ENCODE measurements at regions not wholly inside any gene's neighbourhood (a gene's known extent, or its start where the extent isn't known, plus 50 kb on each side); places are given as distances from the start of the nearest gene placed in this dataset.
"Not testable (repeated sequence)": the region's sequence is repeated elsewhere in the genome, so short reads cannot be mapped to it uniquely, and the experiment has no call there.

DNA sequence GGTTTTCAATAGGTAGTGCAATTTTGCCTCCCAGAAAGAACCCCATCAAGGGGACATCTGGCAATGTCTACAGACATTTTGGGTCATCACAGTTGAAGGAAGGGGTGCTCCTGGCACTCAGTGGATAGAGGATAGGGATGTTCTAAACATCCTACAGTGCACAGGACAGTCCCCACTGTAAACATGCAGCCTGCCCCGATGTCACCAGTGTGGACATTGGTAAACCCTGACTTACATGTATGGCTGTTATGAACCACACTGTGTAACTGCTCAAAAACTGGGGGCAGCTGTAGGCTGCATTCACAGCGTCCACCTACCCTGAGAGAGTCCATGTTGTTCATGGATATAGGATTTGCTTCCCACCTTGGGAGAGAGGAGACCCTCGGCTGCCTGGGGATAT is 79.3 kb upstream of the FOXQ1 start:
- in situ Hi-C loops (cut with MboI; ENCODE audit: low pct_unique_long_range_greater_than_20kb, low sequenced_read_pairs): no loop called here
- DNase-seq: no peak

DNA sequence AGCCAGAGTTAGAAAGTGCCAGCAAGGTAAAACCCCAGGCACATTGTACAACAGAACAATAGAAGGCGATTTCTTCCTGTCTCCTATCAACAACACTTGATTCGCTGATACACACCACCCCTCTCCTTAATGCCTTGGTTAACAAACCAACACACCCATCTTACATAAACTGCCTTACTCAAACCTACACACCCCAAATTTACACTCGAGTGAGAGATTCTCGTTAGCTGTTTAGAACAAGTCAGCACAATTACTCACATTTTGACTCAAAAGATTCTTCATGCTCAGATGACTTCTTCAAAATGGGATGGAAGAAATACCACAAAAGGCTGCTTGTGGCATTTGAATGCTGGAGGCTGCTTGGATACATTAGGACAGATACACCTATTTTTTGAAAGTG is 80.0 kb upstream of the FOXQ1 start:
- in situ Hi-C loops (cut with MboI; ENCODE audit: low pct_unique_long_range_greater_than_20kb, low sequenced_read_pairs): no loop called here
- no peak for DNase-seq

DNA sequence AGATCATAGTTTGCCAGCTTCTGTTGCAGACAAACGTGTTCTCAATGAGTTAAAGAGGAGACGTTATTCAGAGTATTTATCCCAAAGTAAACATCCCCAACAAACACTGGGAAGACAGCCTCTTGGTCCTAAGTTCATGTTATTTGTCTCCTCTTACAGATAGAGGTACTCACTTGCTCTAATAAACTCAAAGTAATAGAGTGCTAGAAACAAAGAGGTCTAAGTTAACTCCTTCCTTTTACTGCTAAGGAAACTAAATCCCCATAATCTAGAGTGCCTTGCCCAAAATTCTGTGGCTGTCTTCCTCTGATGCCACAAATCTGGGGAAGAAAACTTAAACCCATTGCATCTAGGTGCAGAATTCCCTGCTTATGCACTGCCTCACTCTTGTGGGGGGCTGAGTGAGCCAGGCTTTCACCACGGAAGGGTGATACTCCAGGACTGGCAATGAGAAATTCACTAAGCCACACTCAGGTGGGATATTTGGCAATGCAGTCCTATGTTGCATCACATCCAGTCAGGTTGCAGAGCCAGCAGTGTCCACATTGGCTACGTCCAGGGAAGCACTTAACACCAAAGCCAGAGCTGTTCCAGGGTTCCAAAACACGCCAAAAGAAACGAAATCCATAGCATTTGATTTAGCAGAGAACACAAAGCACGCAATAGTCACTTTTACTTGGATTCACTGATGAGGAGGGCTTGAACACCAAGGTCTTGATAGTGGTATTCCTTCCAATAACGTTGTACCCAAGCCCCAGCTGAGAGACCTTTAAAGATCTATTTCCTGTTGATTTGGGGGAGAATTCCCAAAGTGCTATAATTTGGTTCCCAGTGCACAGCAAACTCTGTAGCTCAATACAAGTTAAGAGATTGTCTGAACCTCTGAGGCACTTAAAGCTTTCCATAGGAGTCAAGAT is 81.0 kb upstream of the FOXQ1 start:
- in situ Hi-C loops (cut with MboI; ENCODE audit: low pct_unique_long_range_greater_than_20kb, low sequenced_read_pairs): no loop called here
- DNase-seq: no peak

DNA sequence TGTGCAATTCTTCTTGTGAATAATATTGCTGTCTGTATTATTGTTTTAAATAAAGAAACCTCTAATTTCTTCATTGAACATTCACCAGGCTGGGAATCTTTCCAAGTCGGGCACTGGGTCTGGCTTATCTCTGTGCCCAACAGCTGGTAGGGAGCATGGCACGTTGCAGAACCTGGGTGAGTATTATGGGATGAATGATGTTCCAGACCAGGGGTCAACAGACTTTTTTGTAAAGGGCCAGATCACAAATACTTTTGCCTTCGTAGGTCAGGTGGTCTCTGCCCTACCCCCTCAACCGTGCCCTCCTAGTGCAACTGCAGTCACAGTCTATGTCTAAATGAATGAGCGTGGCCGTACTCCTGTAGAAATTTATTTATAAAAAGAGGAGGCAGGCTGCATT is 81.6 kb upstream of the FOXQ1 start:
- in situ Hi-C loops (cut with MboI; ENCODE audit: low pct_unique_long_range_greater_than_20kb, low sequenced_read_pairs): no loop called here
- no peak for DNase-seq

DNA sequence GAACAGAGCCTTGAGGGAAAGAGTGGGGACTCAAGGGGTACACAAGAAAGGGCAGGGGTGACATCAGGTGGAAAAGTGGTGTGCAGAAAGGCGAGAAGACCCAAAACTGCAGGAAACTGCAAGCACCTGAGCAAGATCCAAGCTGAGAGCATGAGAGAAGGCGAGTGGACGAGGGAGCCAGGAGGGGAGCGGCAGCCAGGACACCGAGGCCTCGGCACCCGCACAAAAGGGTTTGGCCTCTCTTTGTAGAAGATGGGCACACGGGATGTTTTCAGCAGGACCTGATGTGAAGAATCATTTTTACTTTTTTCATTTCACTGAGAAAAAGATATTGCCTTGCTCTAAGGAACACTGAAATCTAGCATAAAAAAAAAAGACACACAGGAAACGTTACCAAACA is 82.1 kb upstream of the FOXQ1 start:
- no peak for DNase-seq
- in situ Hi-C loops (cut with MboI; ENCODE audit: low pct_unique_long_range_greater_than_20kb, low sequenced_read_pairs): no loop called here

DNA sequence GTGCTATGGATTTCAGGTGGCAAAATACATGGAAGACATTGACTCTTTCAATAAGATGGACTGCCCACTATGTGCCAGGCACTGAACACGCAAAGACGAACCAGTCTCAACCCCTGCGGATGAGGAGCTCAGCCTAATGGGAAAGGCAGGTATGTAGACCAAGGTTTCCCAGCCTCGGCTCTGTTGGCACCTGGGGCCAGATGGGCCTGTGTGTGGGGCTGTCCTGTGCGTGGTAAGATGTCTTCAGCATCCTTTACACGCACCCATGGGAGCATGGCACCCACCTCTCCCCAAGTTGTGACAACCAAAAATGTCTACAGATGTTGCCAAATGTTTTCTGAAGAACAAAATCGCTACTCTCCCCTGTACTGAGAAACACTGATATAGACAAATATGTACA is 82.6 kb upstream of the FOXQ1 start:
- in situ Hi-C loops (cut with MboI; ENCODE audit: low pct_unique_long_range_greater_than_20kb, low sequenced_read_pairs): no loop called here

DNA sequence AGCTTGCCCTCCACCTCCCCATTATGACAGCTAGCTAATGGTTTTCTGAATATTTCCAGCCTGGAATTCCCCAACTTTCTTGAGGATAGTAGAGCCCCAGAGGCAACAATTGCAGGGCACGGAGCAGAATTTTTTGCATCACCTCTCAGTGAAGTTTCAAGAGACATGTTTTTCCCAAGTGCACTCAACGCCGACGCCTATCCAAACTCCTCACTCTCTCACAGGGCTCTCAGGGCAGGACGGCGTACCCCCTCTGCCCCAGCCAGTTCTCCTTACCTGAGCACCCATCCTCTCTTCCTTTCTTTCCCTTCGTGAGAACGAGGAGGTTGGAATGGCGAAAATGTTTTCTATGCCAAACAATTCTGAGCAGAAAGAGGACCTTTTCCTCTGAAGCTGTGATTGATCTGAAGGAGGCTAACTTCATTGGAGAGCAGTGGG is 83.1 kb upstream of the FOXQ1 start:
- in situ Hi-C loops (cut with MboI; ENCODE audit: low pct_unique_long_range_greater_than_20kb, low sequenced_read_pairs): no loop called here

More for the DNA sequence above, 82.6 kb upstream of the FOXQ1 start:
- no peak for DNase-seq

DNA sequence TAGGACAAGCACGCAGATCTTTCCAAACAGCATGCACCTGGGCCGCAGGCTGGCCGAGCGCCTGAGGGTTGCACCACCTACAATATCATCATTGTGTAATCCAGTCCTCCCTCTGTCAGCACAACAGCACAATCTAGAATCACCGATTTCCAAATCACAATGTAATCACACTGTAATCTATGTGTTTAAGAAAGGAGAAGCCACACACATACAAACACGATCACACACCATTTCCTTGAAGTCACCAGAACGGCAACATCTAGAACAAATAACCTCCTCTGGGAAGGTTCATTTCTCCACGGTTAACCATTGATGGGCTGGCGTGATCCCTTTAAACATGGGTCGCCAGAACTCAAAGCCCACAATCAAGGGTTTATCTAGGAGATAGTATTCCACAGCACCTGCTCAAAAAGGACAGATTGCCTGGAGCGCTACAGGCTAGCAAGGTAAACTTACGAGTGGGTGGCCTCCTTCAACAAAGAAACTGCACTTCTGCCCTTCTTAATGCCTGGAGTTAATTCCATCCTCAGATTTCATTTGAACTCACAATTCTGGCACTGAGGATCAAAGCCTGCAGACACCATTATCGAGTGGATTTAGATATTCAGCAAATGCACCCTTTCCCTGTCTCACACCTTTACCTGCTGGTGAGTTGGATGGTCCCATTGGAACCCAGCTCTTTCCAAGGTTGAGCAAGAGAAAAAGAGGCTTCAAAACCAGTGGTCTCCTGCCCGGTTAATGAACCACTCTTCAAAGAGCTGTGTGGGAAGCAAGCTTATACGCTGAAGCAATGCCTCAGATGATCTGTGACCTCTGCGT is 83.8 kb upstream of the FOXQ1 start:
- in situ Hi-C loops (cut with MboI; ENCODE audit: low pct_unique_long_range_greater_than_20kb, low sequenced_read_pairs): no loop called here
- DNase-seq: no peak

More for the DNA sequence above, 83.1 kb upstream of the FOXQ1 start:
- no peak for DNase-seq

DNA sequence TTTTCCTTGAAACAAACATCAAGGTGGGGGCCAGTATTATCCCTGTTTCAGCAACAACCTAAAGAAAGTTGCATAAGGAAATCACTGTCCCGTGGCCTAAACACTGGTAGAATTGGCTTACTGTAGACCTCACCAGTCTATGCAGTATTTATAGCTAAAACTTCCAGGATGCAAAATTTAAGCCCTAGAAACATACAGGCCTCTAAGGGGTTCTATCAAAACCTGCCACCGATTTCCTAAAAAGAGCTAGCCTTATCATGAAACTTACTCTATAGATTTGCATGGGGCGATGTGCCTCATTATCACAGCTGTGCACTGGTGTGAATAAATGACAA is 84.3 kb upstream of the FOXQ1 start:
- DNase-seq: no peak
- in situ Hi-C loops (cut with MboI; ENCODE audit: low pct_unique_long_range_greater_than_20kb, low sequenced_read_pairs): no loop called here

DNA sequence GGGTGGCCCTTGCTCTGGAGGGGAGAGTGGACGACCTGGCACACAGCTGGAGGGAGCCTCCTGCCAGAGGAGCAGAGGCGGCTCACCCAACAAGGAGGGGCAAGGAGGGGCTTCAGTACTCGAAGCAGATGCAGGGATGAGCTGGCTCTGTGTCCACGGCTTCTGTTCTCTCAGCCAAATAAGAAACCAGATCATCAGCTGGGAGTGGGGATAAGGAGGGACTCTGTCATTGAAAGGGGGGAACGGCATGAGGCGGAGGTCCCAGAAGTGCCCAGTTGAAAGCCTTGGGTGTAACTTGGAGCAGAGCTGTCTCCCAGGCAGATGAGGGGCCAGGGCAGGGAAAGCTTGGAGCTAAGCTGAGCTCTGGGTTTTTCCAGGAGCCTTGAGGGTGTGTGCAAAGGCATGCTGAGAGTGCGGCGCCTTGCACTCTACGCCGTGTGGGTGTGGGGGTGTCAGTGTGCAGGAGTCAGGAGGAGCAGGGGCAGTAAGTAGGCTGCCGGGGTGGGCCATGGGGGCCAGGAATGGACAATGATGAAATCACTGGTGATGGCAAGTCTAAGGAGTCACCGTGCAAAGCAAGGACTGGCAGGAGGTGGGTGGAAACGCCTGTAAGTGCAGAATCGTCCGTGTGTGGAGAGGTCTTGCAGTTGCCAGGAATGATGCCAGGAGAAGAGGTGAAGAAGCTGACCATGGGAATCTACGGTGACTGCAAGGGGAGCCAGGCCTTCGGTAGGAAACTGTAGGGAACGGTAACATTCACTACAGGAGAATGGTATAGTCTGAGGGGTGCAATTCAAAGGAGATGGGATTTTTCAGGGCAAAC is 85.4 kb upstream of the FOXQ1 start:
- in situ Hi-C loops (cut with MboI; ENCODE audit: low pct_unique_long_range_greater_than_20kb, low sequenced_read_pairs): no loop called here
- no peak for DNase-seq

DNA sequence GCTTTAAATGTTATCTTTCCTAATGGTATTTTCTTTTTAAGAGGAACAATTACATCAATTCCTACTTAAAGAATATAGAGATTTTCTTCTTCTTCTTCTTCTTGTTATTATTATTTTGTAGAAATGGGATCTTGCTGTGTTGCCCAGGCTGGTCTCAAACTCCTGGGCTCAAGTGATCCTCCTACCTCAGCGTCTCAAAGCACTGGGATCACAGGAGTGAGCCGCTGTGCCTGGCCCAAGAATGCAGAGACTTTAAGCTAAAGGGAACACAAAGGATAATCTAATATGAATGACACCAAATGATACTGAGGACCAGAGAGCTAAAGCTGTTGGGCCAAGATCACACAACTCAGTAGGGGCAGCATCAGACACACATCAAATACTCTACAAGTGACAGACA is 87.4 kb upstream of the FOXQ1 start:
- DNase-seq: no peak
- in situ Hi-C loops (cut with MboI; ENCODE audit: low pct_unique_long_range_greater_than_20kb, low sequenced_read_pairs): no loop called here

DNA sequence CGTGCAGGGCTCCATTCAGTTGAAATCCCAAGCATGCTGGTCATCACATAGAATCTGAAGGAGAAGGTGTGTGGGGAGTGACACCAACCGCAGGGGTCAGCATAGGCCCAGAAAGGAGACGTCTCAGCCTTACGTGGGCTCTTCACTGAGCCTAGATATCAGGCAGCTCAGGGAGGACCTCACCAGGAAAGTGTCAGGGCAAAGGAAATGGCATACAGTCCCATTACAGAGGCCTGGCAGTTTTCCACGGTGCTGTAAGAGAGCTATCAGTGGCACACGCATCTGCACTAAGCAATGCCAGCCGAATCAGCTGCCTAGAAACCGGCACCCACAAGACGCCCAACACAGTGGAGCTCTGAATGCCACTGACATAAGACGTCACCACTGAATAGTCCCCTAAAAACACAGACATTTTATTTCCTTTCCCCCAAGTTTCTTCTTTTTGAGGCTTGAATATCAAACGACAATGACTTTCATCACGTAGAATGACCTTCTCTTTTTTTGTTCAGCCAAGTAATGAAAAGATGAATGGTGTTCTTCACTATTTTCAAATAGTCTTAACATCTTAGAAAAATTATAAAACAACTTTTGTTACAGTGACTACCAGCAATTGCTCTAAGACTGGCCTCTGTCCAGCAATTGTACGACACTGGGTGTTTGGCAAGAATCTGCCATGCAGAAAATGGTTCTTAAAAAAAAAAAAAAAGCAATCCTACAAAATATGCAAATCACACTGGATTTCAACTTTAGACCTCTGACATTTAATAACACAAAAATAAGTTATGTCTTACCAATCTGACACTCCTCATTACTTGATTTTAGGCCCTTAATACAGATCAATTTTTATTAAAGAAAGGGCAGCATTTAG is 88.9 kb upstream of the FOXQ1 start:
- in situ Hi-C loops (cut with MboI; ENCODE audit: low pct_unique_long_range_greater_than_20kb, low sequenced_read_pairs): no loop called here
- no peak for DNase-seq

DNA sequence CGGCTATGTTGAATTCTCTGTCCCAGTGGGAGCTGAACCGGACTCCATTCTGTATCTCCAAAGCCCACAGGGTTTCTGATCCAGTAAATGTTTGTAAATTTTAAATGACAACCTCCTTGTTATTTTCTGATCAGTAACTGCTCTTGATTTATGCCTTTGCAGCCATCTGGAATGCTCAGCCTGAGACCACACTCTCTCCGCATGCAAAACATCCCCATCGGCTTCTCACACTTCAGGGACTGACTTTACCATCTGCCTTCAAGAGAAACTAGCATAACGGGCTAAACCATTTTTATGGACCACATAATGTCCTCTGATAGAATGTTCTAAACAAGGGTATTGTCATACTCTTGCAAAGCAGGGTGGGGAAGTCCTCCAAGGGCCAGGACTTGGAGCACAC is 94.5 kb upstream of the FOXQ1 start:
- DNase-seq: no peak
- in situ Hi-C loops (cut with MboI; ENCODE audit: low pct_unique_long_range_greater_than_20kb, low sequenced_read_pairs): no loop called here

DNA sequence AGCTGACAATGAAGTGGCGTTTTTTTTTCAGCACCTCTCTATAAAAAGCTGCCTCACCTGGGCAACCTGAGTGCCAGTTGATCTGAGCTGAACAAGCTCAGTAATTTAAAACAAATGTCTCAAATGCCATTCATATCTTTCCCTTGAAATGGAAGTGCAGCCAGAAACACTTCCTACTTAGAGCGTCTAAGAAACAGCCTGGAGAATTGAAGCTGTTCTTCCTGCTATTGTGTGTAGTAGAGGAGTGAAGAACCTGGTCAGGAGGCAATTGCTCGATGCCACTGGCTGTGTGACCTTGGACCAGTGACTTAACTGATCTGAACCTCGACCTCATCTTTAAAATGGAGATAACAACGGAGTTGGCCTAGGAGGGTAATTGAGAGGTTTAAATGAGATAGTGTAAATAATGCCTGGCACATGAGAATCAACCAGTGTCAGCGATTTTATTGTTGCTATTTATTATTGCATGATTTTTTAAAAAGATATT is 95.4 kb upstream of the FOXQ1 start:
- DNase-seq: no peak
- in situ Hi-C loops (cut with MboI; ENCODE audit: low pct_unique_long_range_greater_than_20kb, low sequenced_read_pairs): no loop called here

DNA sequence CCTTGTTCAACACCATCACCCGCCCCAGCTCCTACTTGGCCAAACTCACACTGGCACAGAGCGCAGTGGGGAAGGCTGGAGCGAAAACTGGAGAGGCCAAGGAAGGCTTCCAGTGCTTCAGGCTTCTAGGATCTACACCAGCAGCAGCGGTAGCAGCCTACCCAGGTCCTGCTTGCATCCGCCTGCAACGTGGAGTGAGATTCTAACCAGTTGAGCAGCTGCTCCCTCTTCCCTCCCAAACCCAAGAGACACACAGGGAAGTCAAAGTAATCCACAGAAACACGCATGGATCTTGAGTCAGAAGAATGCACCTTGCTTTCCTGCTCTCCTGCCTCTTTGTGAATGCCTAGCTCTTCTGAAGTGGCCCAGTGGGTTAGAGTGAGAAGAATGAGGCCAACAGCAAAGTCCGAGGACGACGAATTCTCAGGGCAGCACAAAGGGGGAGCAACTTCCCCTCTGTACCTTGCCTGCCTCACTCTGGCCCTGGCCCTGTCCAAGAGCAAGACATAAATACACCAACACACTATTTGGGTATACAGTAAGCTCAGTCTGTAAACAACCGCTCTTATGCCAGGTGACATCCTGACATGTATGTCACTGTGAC is 95.9 kb upstream of the FOXQ1 start:
- no peak for DNase-seq
- in situ Hi-C loops (cut with MboI; ENCODE audit: low pct_unique_long_range_greater_than_20kb, low sequenced_read_pairs): no loop called here

DNA sequence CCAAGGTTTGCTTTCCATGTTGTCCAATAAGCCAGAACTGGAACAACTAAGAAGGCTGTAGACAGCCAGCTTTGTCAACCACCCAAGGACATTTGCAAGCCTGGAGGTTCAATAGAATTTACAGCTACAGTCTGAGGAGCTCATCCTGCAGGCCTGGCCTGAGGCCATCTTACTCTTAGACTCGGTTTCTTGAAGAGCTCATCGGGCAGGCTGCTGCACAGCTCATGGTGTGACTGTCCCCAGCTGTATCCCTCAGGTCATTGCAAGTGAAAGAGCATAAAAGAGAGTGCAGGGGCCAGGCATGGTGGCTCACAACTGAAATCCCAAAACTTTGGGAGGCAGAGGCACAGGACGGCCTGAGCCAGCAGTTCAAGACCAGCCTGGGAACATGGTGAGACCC is 96.9 kb upstream of the FOXQ1 start:
- DNase-seq: no peak
- in situ Hi-C loops (cut with MboI; ENCODE audit: low pct_unique_long_range_greater_than_20kb, low sequenced_read_pairs): no loop called here

DNA sequence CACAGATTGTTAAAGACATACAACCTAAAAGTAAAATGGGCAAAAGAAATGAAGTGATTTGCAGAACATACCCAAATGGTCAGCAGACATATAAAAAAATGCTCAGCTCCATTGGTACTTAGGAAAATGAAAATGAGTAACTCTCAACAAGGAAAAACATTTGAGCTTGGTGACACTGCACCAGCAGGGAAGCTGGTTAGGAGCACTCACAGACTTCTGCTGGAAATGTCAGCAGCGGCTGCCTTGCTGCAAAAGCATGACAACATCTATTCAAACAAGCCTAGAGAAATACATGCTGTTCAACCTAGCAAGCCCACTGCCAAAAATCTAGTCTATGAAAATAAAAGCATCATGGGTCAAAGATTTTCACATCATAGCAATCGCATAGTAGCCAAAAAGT is 99.0 kb upstream of the FOXQ1 start:
- in situ Hi-C loops (cut with MboI; ENCODE audit: low pct_unique_long_range_greater_than_20kb, low sequenced_read_pairs): no loop called here

DNA sequence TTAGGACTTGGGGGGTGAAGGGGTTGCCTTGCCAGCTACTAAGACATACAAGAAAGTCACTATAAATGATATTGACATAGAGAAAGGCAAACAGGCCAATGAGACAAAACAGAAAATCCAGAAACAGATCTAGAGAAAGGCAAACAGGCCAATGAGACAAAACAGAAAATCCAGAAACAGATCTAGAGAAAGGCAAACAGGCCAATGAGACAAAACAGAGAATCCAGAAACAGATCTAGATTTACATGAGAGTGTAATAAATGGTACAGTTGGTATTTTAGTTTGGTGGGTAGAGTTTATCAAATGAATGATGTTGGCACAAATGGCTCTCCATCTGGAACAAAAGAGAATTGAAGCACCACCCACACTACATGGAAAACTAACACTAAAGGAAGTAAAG is 99.8 kb upstream of the FOXQ1 start:
- DNase-seq; in situ Hi-C loops (cut with MboI; ENCODE audit: low pct_unique_long_range_greater_than_20kb, low sequenced_read_pairs): not testable (repeated sequence)

More for the DNA sequence above, 99.0 kb upstream of the FOXQ1 start:
- no peak for DNase-seq

Measured in KBM-7 (cell line).